Smooth muscle cell (in vitro differentiated cells): ENCODE measurements at regions not wholly inside any gene's neighbourhood (a gene's known extent, or its start where the extent isn't known, plus 50 kb on each side); places are given as distances from the start of the nearest gene placed in this dataset.

Experiments used
- DNase-seq: peaks from one replicate; lab custom pipeline; 2025; ENCODE audit not compliant: unreplicated experiment; lab: John Stamatoyannopoulos, UW
- H2AFZ ChIP-seq: fragments of 200-600 bp; sonication (generic); 2 replicates; pipeline ENCODE4 v1.6.0; 2016; ENCODE audit warnings: antibody characterized with exemption, low read depth, mild to moderate bottlenecking
- H3F3A ChIP-seq: fragments of 200-600 bp; sonication (generic); 2 replicates; pipeline ENCODE4 v1.6.0; 2017; ENCODE audit warnings: antibody characterized with exemption, low read depth
- H3K27ac ChIP-seq: fragments of 200-600 bp; sonication (generic); 2 replicates; pipeline ENCODE4 v1.5.1; 2016; ENCODE audit warnings: low read depth, mild to moderate bottlenecking
- H3K27me3 ChIP-seq: fragments of 200-600 bp; sonication (generic); 2 replicates; pipeline ENCODE4 v1.6.1; 2016; ENCODE audit warnings: low read depth, mild to moderate bottlenecking
- H3K36me3 ChIP-seq: fragments of 200-600 bp; sonication (generic); 2 replicates; pipeline ENCODE4 v1.5.1; 2016; ENCODE audit warnings: low read depth
- H3K4me1 ChIP-seq: fragments of 200-600 bp; sonication (generic); 2 replicates; pipeline ENCODE4 v1.5.1; 2016; ENCODE audit warnings: low read depth
- H3K4me2 ChIP-seq: fragments of 200-600 bp; sonication (generic); 2 replicates; pipeline ENCODE4 v1.6.0; 2016; ENCODE audit warnings: mild to moderate bottlenecking
- H3K4me3 ChIP-seq: fragments of 200-600 bp; sonication (generic); 2 replicates; pipeline ENCODE4 v1.5.1; 2016; ENCODE audit warnings: mild to moderate bottlenecking
- H3K79me2 ChIP-seq: fragments of 200-600 bp; sonication (generic); 2 replicates; pipeline ENCODE4 v1.6.0; 2016; ENCODE audit warnings: low read depth, mild to moderate bottlenecking
- H3K9ac ChIP-seq: fragments of 200-600 bp; sonication (generic); 2 replicates; pipeline ENCODE4 v1.6.0; 2016; ENCODE audit warnings: low read depth
- H3K9me3 ChIP-seq: fragments of 200-600 bp; sonication (generic); replicated peaks from 2 replicates; pipeline ENCODE4 v1.5.1; 2016; ENCODE audit warnings: low read depth
- H4K20me1 ChIP-seq: fragments of 200-600 bp; sonication (generic); 2 replicates; pipeline ENCODE4 v1.6.0; 2016; ENCODE audit warnings: low read depth
- CTCF ChIP-seq: fragments of 200-600 bp; sonication (generic); IDR thresholded peaks from 2 replicates; pipeline ENCODE4 v1.5.1; 2017; ENCODE audit warnings: borderline replicate concordance, mild to moderate bottlenecking, antibody characterized with exemption; ENCODE audit not compliant: insufficient read depth, poor library complexity, severe bottlenecking
- WGBS: methylation state at CpG from one replicate; pipeline ENCODE4 v1.1.7; 2016; ENCODE audit warnings: low lambda C conversion rate; 5-methylcytosine and 5-hydroxymethylcytosine counted together

- Histone ChIP-seq H3K36me3 (no peaks in the 10 kb centered on the region), H3K9me3 (no peaks in the 10 kb centered on the region), H3K9ac (no peak overlapping the region), H3K4me1 (peaks cover 3% of the 10 kb centered on the region), H3K79me2 (no peaks in the 10 kb centered on the region), H3K27ac (no peak overlapping the region), H3K27me3 (no peaks in the 10 kb centered on the region), H3F3A (no peaks in the 10 kb centered on the region), H4K20me1 (no peaks in the 10 kb centered on the region), H3K4me3 (no peak overlapping the region), H3K4me2 (no peak overlapping the region), H2AFZ (no peak overlapping the region)
- no peak for TF ChIP-seq CTCF
- 77% methylated on average over 1 of the region's 1 CpG for WGBS
- no peak for DNase-seq
Measured at GRCh38 chr12:30010071-30011052, 226.6 kb upstream of the TMTC1 start.

DNA sequence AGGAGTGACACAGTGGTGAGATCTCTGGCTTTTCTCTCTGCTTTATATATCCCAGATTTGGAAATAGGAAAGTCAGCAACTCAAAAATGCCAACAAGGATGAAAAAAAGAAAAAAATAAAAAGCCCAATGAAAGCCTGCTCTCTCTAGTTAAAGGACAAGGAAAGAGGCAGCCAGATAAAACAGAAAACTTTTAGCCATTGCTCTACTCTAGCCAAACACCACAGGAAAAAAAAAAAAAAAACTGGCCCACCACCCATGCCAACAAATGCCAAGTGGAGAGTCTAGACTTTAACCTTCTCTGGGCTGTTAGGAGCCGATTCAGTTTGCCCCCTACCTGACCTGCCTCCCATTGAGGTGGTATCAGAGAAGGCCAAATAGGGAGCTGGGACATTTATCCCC lies 222.3 kb upstream of the TMTC1 start:
- DNase-seq = no peak
- Histone ChIP-seq H3K9me3 (no peaks in the 10 kb centered on the region), H3K9ac (no peak overlapping the region), H3K4me2 (no peak overlapping the region), H3K4me3 (no peak overlapping the region), H3K27ac (no peak overlapping the region), H3F3A (no peaks in the 10 kb centered on the region), H4K20me1 (no peaks in the 10 kb centered on the region), H3K79me2 (no peaks in the 10 kb centered on the region), H3K36me3 (no peaks in the 10 kb centered on the region), H2AFZ (no peak overlapping the region), H3K27me3 (no peaks in the 10 kb centered on the region), H3K4me1 (no peaks in the 10 kb centered on the region)
- WGBS = 91% methylated on average over 1 of the region's 1 CpG
- TF ChIP-seq CTCF = no peak

GRCh38 chr12:30003321-30003720 lies 219.6 kb upstream of the TMTC1 start:
- Histone ChIP-seq H3K36me3 (no peaks in the 10 kb centered on the region), H3K4me2 (no peak overlapping the region), H3K27ac (no peak overlapping the region), H3K9me3 (no peaks in the 10 kb centered on the region), H2AFZ (no peak overlapping the region), H3F3A (no peaks in the 10 kb centered on the region), H3K9ac (no peak overlapping the region), H3K79me2 (no peaks in the 10 kb centered on the region), H3K27me3 (no peaks in the 10 kb centered on the region), H3K4me1 (no peaks in the 10 kb centered on the region), H3K4me3 (no peak overlapping the region), H4K20me1 (no peaks in the 10 kb centered on the region)
- no peak for DNase-seq
- WGBS = 84% methylated on average over 2 of the region's 2 CpGs
- TF ChIP-seq CTCF = no peak

- H2AFZ ChIP-seq = no peak overlapping the region
- no peak overlapping the region for H3K9ac ChIP-seq
- H3K27me3 ChIP-seq = no peaks in the 10 kb centered on the region
- H3K4me1 ChIP-seq = no peaks in the 10 kb centered on the region
- no peak for DNase-seq
- no peak overlapping the region for H3K4me3 ChIP-seq
- H3K4me2 ChIP-seq = no peak overlapping the region
- 92% methylated on average over 5 of the region's 5 CpGs for WGBS
- no peaks in the 10 kb centered on the region for H3F3A ChIP-seq
- no peak overlapping the region for H3K27ac ChIP-seq
- H3K36me3 ChIP-seq = no peaks in the 10 kb centered on the region
- no peak for TF ChIP-seq CTCF
- H3K9me3 ChIP-seq = no peaks in the 10 kb centered on the region
- no peaks in the 10 kb centered on the region for H3K79me2 ChIP-seq
- no peaks in the 10 kb centered on the region for H4K20me1 ChIP-seq
Measured at GRCh38 chr12:30002677-30003076, 218.9 kb upstream of the TMTC1 start.
